ENCODE measurements at regions not wholly inside any gene's neighbourhood (a gene's known extent, or its start where the extent isn't known, plus 50 kb on each side); places are given as distances from the start of the nearest gene placed in this dataset.

DNA sequence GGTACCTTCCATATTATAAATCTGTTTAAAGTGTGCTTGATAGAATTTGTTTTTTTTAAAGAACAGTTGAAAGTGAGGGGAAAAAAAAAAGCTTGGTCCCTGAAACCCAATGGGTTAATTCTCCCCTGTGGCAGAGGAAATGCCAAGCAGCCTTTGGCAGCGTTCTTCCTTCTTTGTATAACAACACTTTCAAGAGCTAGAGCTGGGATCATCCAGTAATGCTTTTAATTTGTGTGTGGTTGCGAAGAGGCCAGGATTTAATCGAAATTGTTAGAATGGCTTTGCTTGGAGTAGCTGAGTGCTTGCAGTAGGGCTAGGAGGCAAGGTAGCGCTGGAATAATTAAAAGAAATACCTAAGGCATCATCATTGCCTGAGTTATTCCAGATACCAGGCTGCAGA is 692.0 kb downstream of the DHX35 start:
- H3K27me3 Mint-ChIP-seq (ENCODE audit: unreplicated experiment): peaks cover 2% of the 10 kb centered on the region
- peaks cover 1% of the 10 kb centered on the region for H3K9me3 Mint-ChIP-seq (ENCODE audit: unreplicated experiment)
- no peak overlapping the region for H3K27ac Mint-ChIP-seq (ENCODE audit: unreplicated experiment)
- TF ChIP-seq, protein P1, sequence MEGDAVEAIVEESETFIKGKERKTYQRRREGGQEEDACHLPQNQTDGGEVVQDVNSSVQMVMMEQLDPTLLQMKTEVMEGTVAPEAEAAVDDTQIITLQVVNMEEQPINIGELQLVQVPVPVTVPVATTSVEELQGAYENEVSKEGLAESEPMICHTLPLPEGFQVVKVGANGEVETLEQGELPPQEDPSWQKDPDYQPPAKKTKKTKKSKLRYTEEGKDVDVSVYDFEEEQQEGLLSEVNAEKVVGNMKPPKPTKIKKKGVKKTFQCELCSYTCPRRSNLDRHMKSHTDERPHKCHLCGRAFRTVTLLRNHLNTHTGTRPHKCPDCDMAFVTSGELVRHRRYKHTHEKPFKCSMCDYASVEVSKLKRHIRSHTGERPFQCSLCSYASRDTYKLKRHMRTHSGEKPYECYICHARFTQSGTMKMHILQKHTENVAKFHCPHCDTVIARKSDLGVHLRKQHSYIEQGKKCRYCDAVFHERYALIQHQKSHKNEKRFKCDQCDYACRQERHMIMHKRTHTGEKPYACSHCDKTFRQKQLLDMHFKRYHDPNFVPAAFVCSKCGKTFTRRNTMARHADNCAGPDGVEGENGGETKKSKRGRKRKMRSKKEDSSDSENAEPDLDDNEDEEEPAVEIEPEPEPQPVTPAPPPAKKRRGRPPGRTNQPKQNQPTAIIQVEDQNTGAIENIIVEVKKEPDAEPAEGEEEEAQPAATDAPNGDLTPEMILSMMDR (IDR thresholded peaks at IDR 0.05; ENCODE audit: partially characterized antibody, unreplicated experiment): no peak
- H3K4me3 Mint-ChIP-seq (ENCODE audit: unreplicated experiment): no peak overlapping the region
- no peak for DNase-seq
- H3K36me3 Mint-ChIP-seq (ENCODE audit: unreplicated experiment): no peaks in the 10 kb centered on the region
- peaks cover 6% of the 10 kb centered on the region for H3K4me1 Mint-ChIP-seq (ENCODE audit: low read depth, unreplicated experiment)

DNA sequence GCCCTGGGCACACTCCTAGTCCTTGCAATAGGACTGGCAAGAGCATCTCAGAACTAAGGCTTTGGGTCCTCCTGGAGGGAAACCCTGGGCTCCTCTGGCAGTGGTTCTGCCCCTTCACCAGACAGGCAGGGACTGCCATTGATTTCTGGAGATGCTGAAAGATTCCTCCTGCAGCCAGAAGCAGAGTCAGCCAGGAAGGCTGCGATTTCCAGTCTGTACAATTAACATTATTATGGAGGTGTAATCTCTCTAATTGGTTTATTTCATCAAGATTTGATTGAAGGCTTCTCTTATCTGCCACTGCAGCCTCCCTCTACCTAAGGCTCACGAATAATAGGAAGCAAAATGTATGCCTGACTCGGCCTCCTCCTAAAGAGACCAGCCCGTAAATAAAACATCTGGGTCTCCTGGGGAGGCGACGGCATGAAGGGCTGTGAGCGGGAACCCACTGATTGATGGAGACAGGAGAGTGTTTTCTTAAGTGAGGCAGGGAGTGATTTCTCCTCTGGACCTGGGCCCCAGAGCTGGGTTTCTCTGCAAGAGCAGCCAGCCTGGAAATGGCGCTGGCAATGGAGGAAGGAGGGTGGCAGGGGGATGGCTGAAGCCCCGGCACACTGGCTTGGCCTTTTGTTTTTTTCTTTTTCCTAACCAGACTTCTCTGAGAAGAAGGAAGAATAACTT is 689.6 kb downstream of the DHX35 start:
- H3K27ac Mint-ChIP-seq (ENCODE audit: unreplicated experiment): no peak overlapping the region
- H3K36me3 Mint-ChIP-seq (ENCODE audit: unreplicated experiment): no peaks in the 10 kb centered on the region
- H3K27me3 Mint-ChIP-seq (ENCODE audit: unreplicated experiment): peaks cover 2% of the 10 kb centered on the region
- TF ChIP-seq, protein P1 (IDR thresholded peaks at IDR 0.05; ENCODE audit: partially characterized antibody, unreplicated experiment): no peak
- peaks cover 6% of the 10 kb centered on the region for H3K4me1 Mint-ChIP-seq (ENCODE audit: low read depth, unreplicated experiment)
- H3K4me3 Mint-ChIP-seq (ENCODE audit: unreplicated experiment): no peak overlapping the region
- peaks cover 1% of the 10 kb centered on the region for H3K9me3 Mint-ChIP-seq (ENCODE audit: unreplicated experiment)
- no peak for DNase-seq

- DNase-seq: no peak
- TF ChIP-seq, protein P1 (IDR thresholded peaks at IDR 0.05; ENCODE audit: partially characterized antibody, unreplicated experiment): no peak
Observed at GRCh38 chr20:39646874-39647413, 684.8 kb downstream of the DHX35 start.

GRCh38 chr20:39645131-39645530 is 683.0 kb downstream of the DHX35 start:
- H3K27ac Mint-ChIP-seq (ENCODE audit: unreplicated experiment): no peak overlapping the region

More at GRCh38 chr20:39646874-39647413, 684.8 kb downstream of the DHX35 start:
- Mint-ChIP-seq H3K36me3 (ENCODE audit: unreplicated experiment) (no peaks in the 10 kb centered on the region), H3K4me1 (ENCODE audit: low read depth, unreplicated experiment) (peaks cover 2% of the 10 kb centered on the region), H3K27me3 (ENCODE audit: unreplicated experiment) (no peaks in the 10 kb centered on the region), H3K9me3 (ENCODE audit: unreplicated experiment) (no peaks in the 10 kb centered on the region), H3K27ac (ENCODE audit: unreplicated experiment) (no peak overlapping the region), H3K4me3 (ENCODE audit: unreplicated experiment) (no peak overlapping the region)

DNA sequence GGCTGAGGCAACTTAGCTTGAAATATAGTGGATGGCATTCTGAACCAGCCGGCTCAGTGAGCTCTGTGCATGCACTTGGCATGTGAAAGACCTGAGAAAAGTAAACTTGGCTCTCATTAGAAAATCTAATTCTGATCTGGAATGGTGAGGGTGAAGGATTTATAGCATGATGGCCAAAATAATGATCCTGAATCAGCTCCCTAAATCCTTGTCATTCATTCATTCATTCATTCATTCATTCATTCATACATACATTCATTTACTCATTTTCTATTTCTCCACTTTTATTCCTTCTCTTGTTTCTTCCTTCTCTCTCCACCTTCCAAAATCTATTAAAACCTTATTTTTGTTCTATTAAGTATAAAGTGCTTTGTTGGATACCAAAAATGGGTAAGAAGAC is 681.1 kb downstream of the DHX35 start:
- Mint-ChIP-seq H3K9me3 (ENCODE audit: unreplicated experiment) (no peaks in the 10 kb centered on the region), H3K27ac (ENCODE audit: unreplicated experiment) (no peak overlapping the region), H3K4me1 (ENCODE audit: low read depth, unreplicated experiment) (peaks cover 4% of the 10 kb centered on the region), H3K36me3 (ENCODE audit: unreplicated experiment) (no peaks in the 10 kb centered on the region), H3K27me3 (ENCODE audit: unreplicated experiment) (no peaks in the 10 kb centered on the region), H3K4me3 (ENCODE audit: unreplicated experiment) (no peak overlapping the region)
- TF ChIP-seq, protein P1 (IDR thresholded peaks at IDR 0.05; ENCODE audit: partially characterized antibody, unreplicated experiment): no peak
- no peak for DNase-seq

More at GRCh38 chr20:39645131-39645530, 683.0 kb downstream of the DHX35 start:
- H3K4me1 Mint-ChIP-seq (ENCODE audit: low read depth, unreplicated experiment): no peaks in the 10 kb centered on the region
- TF ChIP-seq, protein P1 (IDR thresholded peaks at IDR 0.05; ENCODE audit: partially characterized antibody, unreplicated experiment): no peak
- DNase-seq: no peak
- no peaks in the 10 kb centered on the region for H3K36me3 Mint-ChIP-seq (ENCODE audit: unreplicated experiment)
- no peaks in the 10 kb centered on the region for H3K9me3 Mint-ChIP-seq (ENCODE audit: unreplicated experiment)
- H3K27me3 Mint-ChIP-seq (ENCODE audit: unreplicated experiment): no peaks in the 10 kb centered on the region
- H3K4me3 Mint-ChIP-seq (ENCODE audit: unreplicated experiment): no peak overlapping the region

Data from glutamatergic neuron (in vitro differentiated cells).